ENCODE measurements at regions not wholly inside any gene's neighbourhood (a gene's known extent, or its start where the extent isn't known, plus 50 kb on each side); places are given as distances from the start of the nearest gene placed in this dataset.

- no peak for DNase-seq (ENCODE audit: low spot score)
Measured at GRCh38 chr3:118272991-118273390, 761.7 kb downstream of the IGSF11 start.

GRCh38 chr3:118277814-118278213, 756.8 kb downstream of the IGSF11 start:
- no peak for DNase-seq (ENCODE audit: low spot score)

GRCh38 chr3:118292841-118293240, 741.8 kb downstream of the IGSF11 start:
- no peak for DNase-seq (ENCODE audit: low spot score)

- DNase-seq (ENCODE audit: low spot score) = no peak
Measured at GRCh38 chr3:118298133-118298532, 736.5 kb downstream of the IGSF11 start.

- no peak for DNase-seq (ENCODE audit: low spot score)
Measured at GRCh38 chr3:118304557-118304956, 730.1 kb downstream of the IGSF11 start.

GRCh38 chr3:118332699-118333098, 701.9 kb downstream of the IGSF11 start:
- DNase-seq (ENCODE audit: low spot score) = no peak

- no peak for DNase-seq (ENCODE audit: low spot score)
Measured at GRCh38 chr3:118337649-118338048, 697.0 kb downstream of the IGSF11 start.

GRCh38 chr3:118347396-118348168, 687.1 kb downstream of the IGSF11 start:
- no peak for DNase-seq (ENCODE audit: low spot score)

GRCh38 chr3:118348169-118348557, 686.5 kb downstream of the IGSF11 start:
- DNase-seq (ENCODE audit: low spot score) = no peak

- no peak for DNase-seq (ENCODE audit: low spot score)
Measured at GRCh38 chr3:118354556-118354955, 680.1 kb downstream of the IGSF11 start.

GRCh38 chr3:118369892-118370491, 664.7 kb downstream of the IGSF11 start:
- no peak for DNase-seq (ENCODE audit: low spot score)

GRCh38 chr3:118380576-118380975, 654.1 kb downstream of the IGSF11 start:
- DNase-seq (ENCODE audit: low spot score) = no peak

- DNase-seq (ENCODE audit: low spot score) = no peak
Measured at GRCh38 chr3:118396491-118396890, 638.2 kb downstream of the IGSF11 start.

GRCh38 chr3:118400086-118400485, 634.6 kb downstream of the IGSF11 start:
- DNase-seq (ENCODE audit: low spot score) = no peak

GRCh38 chr3:118400886-118401285, 633.8 kb downstream of the IGSF11 start:
- DNase-seq (ENCODE audit: low spot score) = no peak

GRCh38 chr3:118401887-118402286, 632.8 kb downstream of the IGSF11 start:
- DNase-seq (ENCODE audit: low spot score) = no peak

GRCh38 chr3:118402971-118403370, 631.7 kb downstream of the IGSF11 start:
- no peak for DNase-seq (ENCODE audit: low spot score)

GRCh38 chr3:118406562-118406961, 628.1 kb downstream of the IGSF11 start:
- no peak for DNase-seq (ENCODE audit: low spot score)

- DNase-seq (ENCODE audit: low spot score) = no peak
Measured at GRCh38 chr3:118408431-118408830, 626.2 kb downstream of the IGSF11 start.

- DNase-seq (ENCODE audit: low spot score) = no peak
Measured at GRCh38 chr3:118412503-118412902, 622.1 kb downstream of the IGSF11 start.

GRCh38 chr3:118425272-118425837, 609.3 kb downstream of the IGSF11 start:
- DNase-seq (ENCODE audit: low spot score) = no peak

- DNase-seq (ENCODE audit: low spot score) = no peak
Measured at GRCh38 chr3:118433825-118434224, 600.8 kb downstream of the IGSF11 start.

- DNase-seq (ENCODE audit: low spot score) = no peak
Measured at GRCh38 chr3:118435851-118436350, 598.7 kb downstream of the IGSF11 start.
